ENCODE measurements at regions not wholly inside any gene's neighbourhood (a gene's known extent, or its start where the extent isn't known, plus 50 kb on each side); places are given as distances from the start of the nearest gene placed in this dataset.

DNA sequence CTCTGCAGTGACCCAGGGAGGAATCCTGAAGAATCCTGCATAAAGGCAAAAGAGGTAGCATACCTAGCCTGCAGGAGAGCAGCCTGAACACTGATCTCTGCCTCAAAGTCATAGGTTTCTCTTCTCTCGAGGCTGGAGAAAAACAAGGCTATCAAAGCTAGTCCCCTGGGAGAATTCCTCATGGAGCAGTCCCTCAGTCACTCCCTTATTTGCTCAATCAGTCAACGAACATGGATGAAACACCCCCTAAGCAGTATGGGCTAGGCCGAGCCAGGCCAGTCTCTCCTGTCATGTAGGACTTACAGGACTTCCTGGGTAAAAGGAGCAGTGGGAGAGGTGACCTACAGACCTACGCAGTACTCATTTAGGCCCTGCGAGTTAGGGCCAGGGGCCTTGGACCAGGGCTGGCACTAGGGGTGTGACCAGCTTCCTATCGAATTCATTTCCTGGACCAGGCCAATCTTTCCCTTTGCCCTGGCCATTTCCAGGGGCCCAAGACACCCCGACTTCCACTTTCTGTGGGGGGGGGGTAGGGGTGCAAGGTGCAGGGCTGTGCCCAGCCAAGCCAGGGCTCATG is 164.1 kb downstream of the EFNB1 start:
- TF ChIP-seq EZH2 (IDR thresholded peaks at IDR 0.05; ENCODE audit: low read length, missing control alignments) = no peak
- TF ChIP-seq, protein P1, sequence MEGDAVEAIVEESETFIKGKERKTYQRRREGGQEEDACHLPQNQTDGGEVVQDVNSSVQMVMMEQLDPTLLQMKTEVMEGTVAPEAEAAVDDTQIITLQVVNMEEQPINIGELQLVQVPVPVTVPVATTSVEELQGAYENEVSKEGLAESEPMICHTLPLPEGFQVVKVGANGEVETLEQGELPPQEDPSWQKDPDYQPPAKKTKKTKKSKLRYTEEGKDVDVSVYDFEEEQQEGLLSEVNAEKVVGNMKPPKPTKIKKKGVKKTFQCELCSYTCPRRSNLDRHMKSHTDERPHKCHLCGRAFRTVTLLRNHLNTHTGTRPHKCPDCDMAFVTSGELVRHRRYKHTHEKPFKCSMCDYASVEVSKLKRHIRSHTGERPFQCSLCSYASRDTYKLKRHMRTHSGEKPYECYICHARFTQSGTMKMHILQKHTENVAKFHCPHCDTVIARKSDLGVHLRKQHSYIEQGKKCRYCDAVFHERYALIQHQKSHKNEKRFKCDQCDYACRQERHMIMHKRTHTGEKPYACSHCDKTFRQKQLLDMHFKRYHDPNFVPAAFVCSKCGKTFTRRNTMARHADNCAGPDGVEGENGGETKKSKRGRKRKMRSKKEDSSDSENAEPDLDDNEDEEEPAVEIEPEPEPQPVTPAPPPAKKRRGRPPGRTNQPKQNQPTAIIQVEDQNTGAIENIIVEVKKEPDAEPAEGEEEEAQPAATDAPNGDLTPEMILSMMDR (conservative IDR thresholded peaks at IDR 0.05 in 1 of 2, IDR thresholded peaks at IDR 0.05 in 1 of 2; ENCODE audit: low read depth in 1 of 2, low read length in 2 of 2) = no peak
